Keratinocyte (primary cell): ENCODE measurements at regions not wholly inside any gene's neighbourhood (a gene's known extent, or its start where the extent isn't known, plus 50 kb on each side); places are given as distances from the start of the nearest gene placed in this dataset.

Source experiments
- DNase-seq: peaks from one replicate; pipeline ENCODE4 v3.0.0-alpha.2; 2011; ENCODE audit warnings: low read depth, missing footprints, low spot score
- FAIRE-seq: peaks from 2 replicates; lab custom pipeline; 2011; peaks lifted over from hg19 to GRCh38; lab: Jason Lieb, UNC
- H2AFZ ChIP-seq: 2 replicates; pipeline ENCODE4 v1.6.0; 2012; ENCODE audit warnings: low read length, control low read depth, inconsistent platforms; ENCODE audit not compliant: control insufficient read depth
- H3K27ac ChIP-seq: 2 replicates; pipeline ENCODE4 v1.5.1; 2011; ENCODE audit warnings: low read length; ENCODE audit not compliant: control insufficient read depth, insufficient read depth
- H3K27me3 ChIP-seq: 3 replicates; pipeline ENCODE4 v1.6.0; 2011; ENCODE audit warnings: low read length; ENCODE audit not compliant: control insufficient read depth, insufficient read depth; ENCODE audit errors: extremely low read depth
- H3K36me3 ChIP-seq, 2 experiments: 2 replicates in 1 of 2; 3 replicates in 1 of 2; pipeline ENCODE4 v1.5.1; 2011; ENCODE audit warnings: low read length in 2 of 2, mild to moderate bottlenecking in 1 of 2; ENCODE audit not compliant: control insufficient read depth in 2 of 2, insufficient read depth in 2 of 2; ENCODE audit errors: extremely low read depth in 1 of 2
- H3K4me1 ChIP-seq: 3 replicates; pipeline ENCODE4 v1.5.1; 2011; ENCODE audit warnings: low read length; ENCODE audit not compliant: control insufficient read depth, insufficient read depth; ENCODE audit errors: extremely low read depth
- H3K4me2 ChIP-seq: 3 replicates; pipeline ENCODE4 v1.6.0; 2011; ENCODE audit warnings: low read depth, low read length; ENCODE audit not compliant: control insufficient read depth, insufficient read depth; ENCODE audit errors: extremely low read depth
- H3K4me3 ChIP-seq, 3 experiments: fragments of 200-600 bp in 1 of 3; sonication (generic) in 1 of 3; 2 replicates in 2 of 3; 3 replicates in 1 of 3; pipeline ENCODE4 v1.5.1; 2011 to 2016; ENCODE audit warnings: low read length in 3 of 3, mild to moderate bottlenecking in 3 of 3, control low read depth in 2 of 3, inconsistent platforms in 1 of 3, low read depth in 1 of 3, mixed read lengths in 1 of 3, mixed run types in 1 of 3, moderate library complexity in 1 of 3; ENCODE audit not compliant: control insufficient read depth in 2 of 3, insufficient read depth in 2 of 3; ENCODE audit errors: extremely low read depth in 1 of 3
- H3K79me2 ChIP-seq: 2 replicates; pipeline ENCODE4 v1.6.0; 2012; ENCODE audit warnings: low read length; ENCODE audit not compliant: control insufficient read depth, insufficient read depth
- H3K9ac ChIP-seq: 3 replicates; pipeline ENCODE4 v1.6.0; 2011; ENCODE audit warnings: low read length; ENCODE audit not compliant: control insufficient read depth, insufficient read depth; ENCODE audit errors: extremely low read depth
- H3K9me1 ChIP-seq: 3 replicates; pipeline ENCODE4 v1.6.0; 2011; ENCODE audit warnings: low read length; ENCODE audit not compliant: control insufficient read depth, insufficient read depth; ENCODE audit errors: extremely low read depth
- H3K9me3 ChIP-seq: 2 replicates; pipeline ENCODE4 v1.5.1; 2012; ENCODE audit warnings: low read depth, low read length; ENCODE audit not compliant: control insufficient read depth
- H4K20me1 ChIP-seq: 3 replicates; pipeline ENCODE4 v1.6.0; 2011; ENCODE audit warnings: low read length; ENCODE audit not compliant: control insufficient read depth, insufficient read depth; ENCODE audit errors: extremely low read depth
- CTCF ChIP-seq, 3 experiments: IDR thresholded peaks in 1 of 3; conservative IDR thresholded peaks in 1 of 3; optimal IDR thresholded peaks in 1 of 3; 2 replicates in 2 of 3; 3 replicates in 1 of 3; pipeline versions ENCODE3 to v1.5.1; 2011; ENCODE audit warnings: low read length in 3 of 3, mild to moderate bottlenecking in 3 of 3, moderate library complexity in 2 of 3, control low read depth in 1 of 3, inconsistent platforms in 1 of 3; ENCODE audit not compliant: insufficient read depth in 2 of 3; ENCODE audit errors: extremely low read depth in 1 of 3
- EZH2 ChIP-seq: IDR thresholded peaks from one replicate; pipeline ENCODE4 v1.6.1; 2012; ENCODE audit warnings: inconsistent platforms, mild to moderate bottlenecking, low read length, moderate library complexity
- dilution Hi-C: fragments of 300-500 bp; cut with MboI; formaldehyde crosslinking; loops from one replicate; pipeline ENCODE4 v1.7.0; 2020; ENCODE audit warnings: low sequenced_read_pairs; ENCODE audit not compliant: extremely low pct_ligation_motif_present

GRCh38 chr5:74468421-74468820 is 172.1 kb downstream of the ENC1 start:
- Histone ChIP-seq H3K4me3 (no peak overlapping the region), H2AFZ (no peak overlapping the region), H4K20me1 (no peaks in the 10 kb centered on the region), H3K9me1 (no peaks in the 10 kb centered on the region), H3K27ac (no peak overlapping the region), H3K36me3 (no peaks in the 10 kb centered on the region), H3K27me3 (no peaks in the 10 kb centered on the region), H3K9me3 (no peaks in the 10 kb centered on the region), H3K4me1 (no peaks in the 10 kb centered on the region), H3K4me2 (no peak overlapping the region), H3K9ac (no peak overlapping the region), H3K79me2 (no peaks in the 10 kb centered on the region)
- dilution Hi-C loops, result no loop called here
- no peak for FAIRE-seq
- TF ChIP-seq EZH2, result no peak
- no peak for TF ChIP-seq CTCF (optimal IDR thresholded peaks at IDR 0.05 in 1 of 3, IDR thresholded peaks at IDR 0.05 in 1 of 3, conservative IDR thresholded peaks at IDR 0.05 in 1 of 3; ENCODE audit: extremely low read depth in 1 of 3, insufficient read depth in 2 of 3, low read length in 3 of 3)
- no peak for DNase-seq

GRCh38 chr5:74465724-74466123 is 174.8 kb downstream of the ENC1 start:
- DNase-seq (no peak), FAIRE-seq (no peak)
- dilution Hi-C loops, result no loop called here
- TF ChIP-seq CTCF (optimal IDR thresholded peaks at IDR 0.05 in 1 of 3, IDR thresholded peaks at IDR 0.05 in 1 of 3, conservative IDR thresholded peaks at IDR 0.05 in 1 of 3; ENCODE audit: extremely low read depth in 1 of 3, insufficient read depth in 2 of 3, low read length in 3 of 3) (no peak), EZH2 (no peak)
- Histone ChIP-seq H3K36me3 (no peaks in the 10 kb centered on the region), H3K4me2 (no peak overlapping the region), H3K4me3 (no peak overlapping the region), H3K4me1 (no peaks in the 10 kb centered on the region), H3K9ac (no peak overlapping the region), H2AFZ (no peak overlapping the region), H3K27me3 (no peaks in the 10 kb centered on the region), H3K9me3 (no peaks in the 10 kb centered on the region), H3K79me2 (no peaks in the 10 kb centered on the region), H3K27ac (no peak overlapping the region), H3K9me1 (no peaks in the 10 kb centered on the region), H4K20me1 (no peaks in the 10 kb centered on the region)
